CD14-positive monocyte (primary cell): ENCODE measurements at regions not wholly inside any gene's neighbourhood (a gene's known extent, or its start where the extent isn't known, plus 50 kb on each side); places are given as distances from the start of the nearest gene placed in this dataset.
"Not testable (repeated sequence)": the region's sequence is repeated elsewhere in the genome, so short reads cannot be mapped to it uniquely, and the experiment has no call there.

Experiments
- DNase-seq, 3 donors: peaks; one replicate each; pipeline ENCODE4 v3.0.0-alpha.2; 2011 to 2022
- H2AFZ ChIP-seq: 2 replicates; pipeline ENCODE4 v1.6.0; 2012; ENCODE audit warnings: mild to moderate bottlenecking, low read depth, low read length, inconsistent platforms; ENCODE audit not compliant: insufficient read depth, poor library complexity, severe bottlenecking
- H3K27ac ChIP-seq, 2 donors: 1 replicate in 1 of 2; 2 replicates in 1 of 2; pipeline ENCODE4 v1.5.1; 2012 to 2013; ENCODE audit warnings: low read length in 2 of 2, control low read depth in 1 of 2, inconsistent platforms in 1 of 2, low read depth in 1 of 2, mild to moderate bottlenecking in 1 of 2
- H3K27me3 ChIP-seq, 2 donors: one replicate each; pipeline versions ENCODE4 v1.6.0 to v1.6.1; 2011 to 2013; ENCODE audit warnings: low read length in 2 of 2; ENCODE audit not compliant: control insufficient read depth in 2 of 2, insufficient read depth in 2 of 2
- H3K36me3 ChIP-seq, 2 donors: replicated peaks in 1 of 2; 1 replicate in 1 of 2; 2 replicates in 1 of 2; pipeline versions ENCODE4 v1.5.1 to v1.6.1; 2012 to 2013; ENCODE audit warnings: low read length in 2 of 2, control low read depth in 1 of 2, inconsistent platforms in 1 of 2, mild to moderate bottlenecking in 1 of 2; ENCODE audit not compliant: insufficient read depth in 2 of 2, control insufficient read depth in 1 of 2
- H3K4me1 ChIP-seq, 2 donors: 1 replicate in 1 of 2; 2 replicates in 1 of 2; pipeline versions ENCODE4 v1.5.1 to v1.6.1; 2012 to 2013; ENCODE audit warnings: low read length in 2 of 2, control low read depth in 1 of 2, inconsistent platforms in 1 of 2, mild to moderate bottlenecking in 1 of 2, moderate library complexity in 1 of 2; ENCODE audit not compliant: insufficient read depth in 2 of 2, control insufficient read depth in 1 of 2
- H3K4me2 ChIP-seq: replicated peaks from 2 replicates; pipeline ENCODE3; 2012; ENCODE audit warnings: low read length, moderate library complexity, mild to moderate bottlenecking; ENCODE audit not compliant: poor library complexity, severe bottlenecking; ENCODE audit errors: extremely low read depth
- H3K4me3 ChIP-seq, 3 experiments: fragments of 200-600 bp in 1 of 3; sonication (generic) in 1 of 3; replicated peaks in 1 of 3; 1 replicate in 2 of 3; 2 replicates in 1 of 3; pipeline ENCODE4 v1.5.1; 2011 to 2013; ENCODE audit warnings: low read length in 3 of 3, mild to moderate bottlenecking in 3 of 3, control low read depth in 2 of 3, low read depth in 2 of 3, inconsistent platforms in 1 of 3, moderate library complexity in 1 of 3
- H3K79me2 ChIP-seq: 2 replicates; pipeline ENCODE4 v1.6.0; 2012; ENCODE audit warnings: mild to moderate bottlenecking, control low read depth, inconsistent platforms, low read length, moderate library complexity; ENCODE audit not compliant: insufficient read depth
- H3K9ac ChIP-seq: 2 replicates; pipeline ENCODE4 v1.6.0; 2017; ENCODE audit warnings: low read length, mild to moderate bottlenecking; ENCODE audit not compliant: insufficient read depth, poor library complexity, severe bottlenecking
- H3K9me3 ChIP-seq, 2 donors: replicated peaks in 1 of 2; 1 replicate in 1 of 2; 2 replicates in 1 of 2; pipeline versions ENCODE4 v1.5.1 to v1.6.1; 2012 to 2013; ENCODE audit warnings: low read length in 2 of 2, control low read depth in 1 of 2; ENCODE audit not compliant: control insufficient read depth in 1 of 2, insufficient read depth in 1 of 2
- H4K20me1 ChIP-seq: 2 replicates; pipeline ENCODE4 v1.6.0; 2012; ENCODE audit warnings: mild to moderate bottlenecking, low read length, control low read depth, moderate library complexity; ENCODE audit not compliant: insufficient read depth
- H3K27ac Mint-ChIP-seq, 7 donors: one replicate each; pipeline ENCODE4 v1.8.0; 2020; ENCODE audit warnings: mild to moderate bottlenecking in 7 of 7, mixed read lengths in 7 of 7, moderate library complexity in 6 of 7, inconsistent platforms in 2 of 7
- H3K27me3 Mint-ChIP-seq, 3 donors: one replicate each; pipeline ENCODE4 v1.8.0; 2021 to 2022; ENCODE audit warnings: low read depth in 3 of 3, mild to moderate bottlenecking in 3 of 3, mixed read lengths in 3 of 3, moderate library complexity in 3 of 3, inconsistent platforms in 1 of 3
- H3K36me3 Mint-ChIP-seq, 2 donors: one replicate each; pipeline ENCODE4 v1.8.0; 2020; ENCODE audit warnings: mixed read lengths in 2 of 2, inconsistent platforms in 1 of 2, mild to moderate bottlenecking in 1 of 2
- H3K4me1 Mint-ChIP-seq: one replicate; pipeline ENCODE4 v1.8.0; 2020; ENCODE audit warnings: mild to moderate bottlenecking, mixed read lengths
- H3K4me3 Mint-ChIP-seq, 2 donors: one replicate each; pipeline ENCODE4 v1.8.0; 2020; ENCODE audit warnings: mild to moderate bottlenecking in 2 of 2, mixed read lengths in 2 of 2, moderate library complexity in 1 of 2
- H3K9me3 Mint-ChIP-seq, 7 donors: one replicate each; pipeline ENCODE4 v1.8.0; 2020 to 2022; ENCODE audit warnings: mixed read lengths in 7 of 7, mild to moderate bottlenecking in 6 of 7, moderate library complexity in 6 of 7, inconsistent platforms in 2 of 7
- WGBS: methylation state at CpG from one replicate; pipeline ENCODE4 v1.1.5; 2013; ENCODE audit warnings: missing lambda C conversion rate; ENCODE audit not compliant: insufficient coverage; 5-methylcytosine and 5-hydroxymethylcytosine counted together
- intact Hi-C, 2 donors: fragments of 100-400 bp; cut with micrococcal nuclease; formaldehyde crosslinking; loops; one replicate each; pipeline versions ENCODE4 v1.15.0 to v1.15.1; 2023
- TF ChIP-seq, protein P1 (sequence below): fragments of 200-600 bp; IDR thresholded peaks from one replicate; pipeline ENCODE4 v1.8.0; 2022; ENCODE audit warnings: antibody characterized with exemption, mild to moderate bottlenecking

DNA sequence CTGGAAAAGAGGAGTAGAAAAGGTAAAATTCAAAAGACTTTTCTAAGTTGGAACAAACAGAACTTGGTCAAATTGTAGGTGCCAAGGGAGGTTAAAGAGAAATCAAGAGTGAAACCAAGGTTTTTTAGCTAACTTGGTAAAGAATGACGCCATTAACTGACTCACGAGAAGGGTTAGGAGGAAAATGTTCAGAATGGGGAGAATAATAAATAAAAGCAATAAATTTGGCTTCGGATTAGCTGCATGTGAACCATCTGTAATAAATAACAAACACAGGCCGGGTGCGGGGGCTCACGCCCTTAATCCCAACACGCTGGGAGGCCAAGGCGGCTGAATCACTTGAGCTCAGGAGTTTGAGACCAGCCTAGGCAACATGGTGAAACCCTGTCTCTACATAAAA lies 71.9 kb upstream of the SRRM3 start:
- Histone ChIP-seq H3K79me2 (no peaks in the 10 kb centered on the region), H3K9me3 (no peaks in the 10 kb centered on the region), H3K27me3 (no peaks in the 10 kb centered on the region), H3K27ac (no peak overlapping the region), H2AFZ (no peak overlapping the region), H3K9ac (no peak overlapping the region), H3K4me3 (no peak overlapping the region), H3K4me1 (peaks cover 12 to 17% of the 10 kb centered on the region in 2 donors), H3K4me2 (no peak overlapping the region), H4K20me1 (no peaks in the 10 kb centered on the region), H3K36me3 (no peaks in the 10 kb centered on the region)
- H3K4me1 Mint-ChIP-seq: peaks cover 18% of the 10 kb centered on the region
- TF ChIP-seq, protein P1, sequence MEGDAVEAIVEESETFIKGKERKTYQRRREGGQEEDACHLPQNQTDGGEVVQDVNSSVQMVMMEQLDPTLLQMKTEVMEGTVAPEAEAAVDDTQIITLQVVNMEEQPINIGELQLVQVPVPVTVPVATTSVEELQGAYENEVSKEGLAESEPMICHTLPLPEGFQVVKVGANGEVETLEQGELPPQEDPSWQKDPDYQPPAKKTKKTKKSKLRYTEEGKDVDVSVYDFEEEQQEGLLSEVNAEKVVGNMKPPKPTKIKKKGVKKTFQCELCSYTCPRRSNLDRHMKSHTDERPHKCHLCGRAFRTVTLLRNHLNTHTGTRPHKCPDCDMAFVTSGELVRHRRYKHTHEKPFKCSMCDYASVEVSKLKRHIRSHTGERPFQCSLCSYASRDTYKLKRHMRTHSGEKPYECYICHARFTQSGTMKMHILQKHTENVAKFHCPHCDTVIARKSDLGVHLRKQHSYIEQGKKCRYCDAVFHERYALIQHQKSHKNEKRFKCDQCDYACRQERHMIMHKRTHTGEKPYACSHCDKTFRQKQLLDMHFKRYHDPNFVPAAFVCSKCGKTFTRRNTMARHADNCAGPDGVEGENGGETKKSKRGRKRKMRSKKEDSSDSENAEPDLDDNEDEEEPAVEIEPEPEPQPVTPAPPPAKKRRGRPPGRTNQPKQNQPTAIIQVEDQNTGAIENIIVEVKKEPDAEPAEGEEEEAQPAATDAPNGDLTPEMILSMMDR: no peak
- DNase-seq: no peak
- no peak overlapping the region for H3K27ac Mint-ChIP-seq
- WGBS: 96% methylated on average over 4 of the region's 8 CpGs
- no peaks in the 10 kb centered on the region for H3K36me3 Mint-ChIP-seq
- intact Hi-C loops: no loop called here
- no peak overlapping the region for H3K4me3 Mint-ChIP-seq
- no peaks in the 10 kb centered on the region for H3K9me3 Mint-ChIP-seq
- peaks cover 0 to 2% (median 2%) of the 10 kb centered on the region in 3 donors for H3K27me3 Mint-ChIP-seq

DNA sequence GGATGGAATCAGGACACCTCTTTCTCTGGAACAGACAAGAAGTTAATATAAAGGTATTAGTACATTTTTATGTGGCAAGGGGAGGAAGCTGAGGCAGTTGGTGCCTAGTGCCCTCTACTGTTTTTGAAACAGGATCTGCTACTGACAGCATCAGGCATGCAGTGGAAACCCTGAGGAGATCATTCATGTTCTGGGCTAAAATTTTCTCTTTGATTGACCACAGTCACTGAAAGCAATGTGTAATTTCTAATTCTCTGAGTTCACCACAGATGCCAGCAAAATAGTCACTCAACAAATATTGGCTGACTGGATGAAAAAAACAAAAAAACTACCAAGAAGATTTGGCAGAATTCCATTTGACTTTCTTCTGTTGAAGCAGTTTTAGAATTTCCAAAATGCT lies 71.0 kb upstream of the SRRM3 start:
- DNase-seq, H3K27me3 ChIP-seq, H3K36me3 Mint-ChIP-seq, H3K27me3 Mint-ChIP-seq, H3K27ac ChIP-seq, H3K4me2 ChIP-seq, H2AFZ ChIP-seq, H3K9me3 ChIP-seq, H3K36me3 ChIP-seq, H3K4me3 ChIP-seq, H3K27ac Mint-ChIP-seq, intact Hi-C loops, H3K4me3 Mint-ChIP-seq, H4K20me1 ChIP-seq, H3K79me2 ChIP-seq, H3K9me3 Mint-ChIP-seq, H3K9ac ChIP-seq: not testable (repeated sequence)
- peaks cover 18% of the 10 kb centered on the region for H3K4me1 Mint-ChIP-seq
- H3K4me1 ChIP-seq: peaks cover 12 to 17% of the 10 kb centered on the region in 2 donors

DNA sequence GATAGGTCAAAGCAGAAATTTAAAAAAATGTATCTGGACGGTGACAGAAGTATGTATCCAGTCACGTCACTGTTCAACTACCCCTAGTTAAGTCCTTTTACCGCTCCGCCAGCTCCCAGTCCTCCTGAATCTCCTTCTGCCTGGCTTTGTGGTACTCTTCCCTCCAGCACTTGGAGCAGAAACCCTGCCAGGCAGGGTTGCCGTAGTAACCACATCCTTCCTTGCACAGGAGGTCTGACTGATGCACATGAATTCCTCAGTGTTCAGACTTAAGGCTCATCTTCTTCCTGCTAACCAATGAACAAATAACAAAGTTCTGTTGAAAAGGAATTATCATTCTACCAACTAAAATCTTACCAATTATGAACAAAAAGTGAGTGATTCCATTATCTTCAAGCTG lies 69.8 kb upstream of the SRRM3 start:
- peaks cover 18% of the 10 kb centered on the region for H3K4me1 Mint-ChIP-seq
- 20% methylated on average over 2 of the region's 5 CpGs for WGBS
- H3K36me3 Mint-ChIP-seq, H3K27me3 Mint-ChIP-seq, H3K9me3 ChIP-seq, H3K9ac ChIP-seq, H3K27ac ChIP-seq, H3K9me3 Mint-ChIP-seq, H3K79me2 ChIP-seq, H3K4me3 ChIP-seq, H3K4me2 ChIP-seq, H2AFZ ChIP-seq, H3K4me3 Mint-ChIP-seq, intact Hi-C loops, H4K20me1 ChIP-seq, H3K27ac Mint-ChIP-seq, H3K36me3 ChIP-seq, H3K27me3 ChIP-seq, DNase-seq: not testable (repeated sequence)
- peaks cover 12 to 17% of the 10 kb centered on the region in 2 donors for H3K4me1 ChIP-seq
